NCI-H524 (cell line): ENCODE measurements at regions not wholly inside any gene's neighbourhood (a gene's known extent, or its start where the extent isn't known, plus 50 kb on each side); places are given as distances from the start of the nearest gene placed in this dataset.
"Not testable (repeated sequence)": the region's sequence is repeated elsewhere in the genome, so short reads cannot be mapped to it uniquely, and the experiment has no call there.

Experiments
- DNase-seq, 2 experiments: peaks; one replicate each; lab custom pipeline; 2025; lab: John Stamatoyannopoulos, UW

DNA sequence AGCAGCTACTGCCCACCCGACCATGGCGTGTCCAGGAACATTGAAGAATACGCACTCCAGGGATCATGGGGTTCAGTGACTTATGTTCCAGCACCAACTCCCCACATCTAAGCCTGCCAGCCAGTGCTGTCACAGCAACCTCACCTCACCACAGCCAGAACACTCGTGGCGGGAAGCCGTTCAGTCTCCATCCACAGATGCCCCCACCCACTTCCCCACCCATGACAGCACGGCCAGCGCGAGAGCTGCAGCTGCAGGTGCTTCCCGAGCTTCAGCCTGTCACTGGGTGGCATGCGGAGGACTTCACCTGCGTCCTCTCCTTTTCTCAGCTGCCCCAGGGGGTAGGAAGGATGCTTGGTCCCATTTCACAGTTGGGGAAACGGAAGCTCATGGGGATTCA, 50.3 kb downstream of the RBFOX3 start:
- no peak for DNase-seq

DNA sequence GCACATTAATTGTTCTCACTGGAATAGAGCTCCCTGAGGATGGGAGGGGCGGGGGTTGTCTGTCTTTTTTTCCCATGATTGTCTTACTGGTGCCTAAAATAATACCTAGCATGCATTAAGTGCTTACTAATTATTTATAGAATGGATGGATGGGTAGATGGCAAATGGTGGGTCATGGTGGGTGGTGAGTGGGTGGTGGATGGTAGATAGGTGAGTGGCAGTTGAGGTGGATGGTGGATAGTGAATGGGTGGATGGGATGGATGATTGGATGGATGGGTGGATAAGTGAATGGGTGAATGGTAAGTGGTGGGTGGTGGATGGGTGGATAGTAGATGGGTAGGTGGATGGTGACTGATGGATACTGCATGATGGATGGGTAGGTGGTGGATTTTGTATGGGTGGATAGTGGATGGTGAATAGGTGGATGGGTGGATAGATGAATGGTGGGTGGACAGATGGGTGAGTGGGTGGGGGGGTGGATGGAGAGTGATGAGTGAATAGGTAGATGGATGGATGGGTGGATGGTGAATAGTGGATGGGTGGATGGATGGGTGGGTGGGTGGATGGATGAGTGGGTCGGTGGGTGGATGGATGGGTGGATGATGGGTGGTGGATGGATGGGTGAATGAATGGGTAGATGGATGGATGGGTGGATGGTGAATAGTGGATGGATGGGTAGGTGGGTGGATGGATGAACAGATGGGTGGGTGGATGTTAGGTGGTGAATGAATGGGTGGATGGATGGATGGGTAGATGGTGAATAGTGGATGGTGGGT, 51.6 kb downstream of the RBFOX3 start:
- DNase-seq, result no peak

- no peak for DNase-seq
Measured at GRCh38 chr17:79558091-79558900, 52.6 kb downstream of the RBFOX3 start.

- no peak for DNase-seq
Measured at GRCh38 chr17:79557276-79558090, 53.4 kb downstream of the RBFOX3 start.

GRCh38 chr17:79556271-79556670, 54.6 kb downstream of the RBFOX3 start:
- DNase-seq, result no peak

- DNase-seq, result no peak
Measured at GRCh38 chr17:79555543-79555942, 55.3 kb downstream of the RBFOX3 start.

- not testable (repeated sequence) for DNase-seq
Measured at GRCh38 chr17:79554346-79554745, 56.5 kb downstream of the RBFOX3 start.

GRCh38 chr17:79552824-79553223, 58.0 kb downstream of the RBFOX3 start:
- no peak for DNase-seq

DNA sequence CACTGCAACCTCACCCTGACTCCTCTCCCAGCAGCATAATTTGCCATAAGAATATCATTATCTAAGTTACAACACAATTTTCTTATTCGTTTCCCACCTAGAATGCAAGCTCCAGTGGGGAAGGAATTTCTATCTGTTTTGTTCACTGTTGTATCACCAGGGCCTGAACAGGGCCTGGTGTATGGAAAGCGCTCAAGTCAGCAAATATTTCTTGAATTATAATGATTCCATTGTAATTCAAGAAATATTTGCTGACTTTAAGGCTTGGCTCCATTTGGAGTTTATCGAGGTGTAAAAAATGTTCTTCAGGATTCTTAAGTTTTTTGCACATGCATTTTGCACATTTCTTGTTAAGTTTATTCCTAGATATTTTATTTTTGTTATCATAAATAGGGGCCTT, 58.4 kb downstream of the RBFOX3 start:
- no peak for DNase-seq

DNA sequence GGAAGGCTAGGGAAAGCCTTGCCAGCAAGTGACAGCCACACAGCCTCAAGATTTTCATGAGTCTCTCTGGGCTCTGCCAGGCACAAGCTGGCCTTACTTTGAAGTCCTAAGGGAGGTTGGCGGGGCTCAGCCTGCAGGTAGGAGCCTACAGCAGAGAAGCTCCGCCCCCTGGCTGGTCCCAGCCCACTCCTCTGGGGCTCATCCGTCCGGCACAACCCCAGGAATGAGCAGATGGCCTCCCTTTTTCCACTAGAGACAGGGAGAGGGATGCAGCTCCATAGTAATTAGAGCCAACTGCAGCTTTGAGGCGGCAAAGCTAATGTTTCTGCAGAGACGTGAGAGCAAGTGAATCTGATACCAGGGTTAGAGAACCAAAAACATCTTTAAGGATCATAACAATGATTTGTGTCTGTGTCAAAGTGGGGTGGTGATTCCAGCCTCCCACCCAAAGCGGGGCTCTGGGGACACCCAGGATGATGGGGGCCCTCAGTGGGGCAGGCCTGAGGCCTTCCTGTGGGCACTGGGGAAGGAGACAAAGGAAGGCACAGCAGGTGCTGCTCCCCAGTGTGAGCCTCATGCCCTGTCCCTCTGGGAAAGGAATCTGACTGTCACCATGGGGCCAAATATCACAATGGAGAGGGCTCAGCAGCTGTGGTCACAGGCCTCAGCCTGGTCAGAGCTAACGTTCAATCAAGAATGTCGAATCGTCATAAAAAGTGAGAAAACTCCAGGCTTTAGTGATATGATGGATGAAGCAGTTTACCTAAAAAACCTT, 61.5 kb downstream of the RBFOX3 start:
- peak; percentile 91 to 97 for DNase-seq

DNA sequence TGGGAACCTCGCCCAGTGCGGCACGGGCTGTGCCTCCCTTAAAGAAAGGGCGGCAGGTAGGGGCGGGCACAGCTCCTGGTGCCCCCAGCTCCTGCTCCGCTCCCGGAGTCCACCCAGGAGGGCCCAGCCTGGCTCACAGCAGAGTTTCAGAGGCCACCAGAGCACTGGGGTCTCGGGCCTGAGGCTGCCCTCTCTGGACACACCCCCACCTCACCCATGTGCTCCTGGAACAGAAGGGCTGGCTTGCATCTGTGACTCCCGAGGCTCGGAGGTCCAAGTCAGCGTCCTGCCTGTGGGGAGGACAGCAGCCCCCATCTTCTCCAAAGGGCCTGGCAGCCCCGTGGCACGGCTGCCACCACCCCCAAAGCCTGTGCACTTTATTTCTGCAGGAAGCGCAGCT, 62.7 kb downstream of the RBFOX3 start:
- DNase-seq, result no peak

- no peak for DNase-seq
Measured at GRCh38 chr17:79547586-79547985, 63.3 kb downstream of the RBFOX3 start.

GRCh38 chr17:79547171-79547570, 63.7 kb downstream of the RBFOX3 start:
- not testable (repeated sequence) for DNase-seq

DNA sequence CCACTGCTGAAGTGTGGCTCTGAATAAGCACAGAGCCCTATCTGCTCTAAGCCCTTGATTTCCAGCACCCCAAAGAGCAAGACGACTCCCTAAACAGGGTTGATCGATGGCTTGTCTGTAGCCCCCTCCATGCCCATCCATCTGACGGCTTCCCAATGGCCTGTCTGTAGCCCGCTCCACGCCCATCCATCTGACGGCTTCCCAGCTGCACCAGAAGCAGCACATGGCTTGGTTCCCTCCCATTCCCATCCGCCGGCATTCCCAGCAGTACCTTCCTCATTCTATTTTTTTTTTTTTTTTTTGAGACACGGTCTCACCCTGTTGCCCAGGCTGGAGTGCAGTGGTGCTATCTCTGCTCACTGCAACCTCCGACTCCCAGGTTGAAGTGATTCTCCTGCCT, 64.5 kb downstream of the RBFOX3 start:
- DNase-seq, result no peak

DNA sequence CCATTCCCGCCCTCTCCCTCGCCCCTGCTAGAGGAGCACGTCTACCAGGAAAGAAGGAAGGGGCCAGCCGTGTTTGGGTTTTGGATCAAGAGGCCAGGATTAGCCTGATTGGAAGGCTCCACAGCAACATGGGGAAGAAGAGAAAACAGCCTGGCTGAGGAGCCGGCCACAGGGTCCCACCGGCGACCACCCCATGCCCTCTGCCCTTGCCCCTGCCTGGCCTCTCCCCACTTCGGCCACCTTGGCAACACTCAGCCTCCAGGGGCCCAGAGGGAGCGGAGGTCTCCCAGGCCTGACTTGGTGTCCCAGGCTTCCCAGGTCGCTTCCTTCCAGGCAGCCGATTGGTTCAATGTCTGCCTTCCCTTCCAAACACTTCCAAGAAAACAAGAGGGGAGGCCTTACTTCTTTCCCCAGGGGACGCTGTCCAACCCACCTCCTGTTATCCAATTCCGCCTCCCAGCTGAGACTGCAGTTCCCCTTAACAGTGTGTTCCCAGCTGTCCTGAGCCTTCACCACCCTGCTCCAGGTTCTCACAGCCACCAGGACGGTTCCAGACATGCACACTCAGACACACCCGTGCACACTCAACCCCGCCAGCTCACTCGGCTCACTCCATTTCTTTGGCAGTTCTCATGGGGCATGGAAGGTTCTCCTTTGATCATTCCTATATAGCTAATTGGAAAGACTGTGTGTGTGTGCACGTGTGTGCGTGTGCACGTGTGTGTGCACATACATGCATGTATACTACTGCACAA, 65.4 kb downstream of the RBFOX3 start:
- peak in 1 of 2 experiments; percentile 62 for DNase-seq

DNA sequence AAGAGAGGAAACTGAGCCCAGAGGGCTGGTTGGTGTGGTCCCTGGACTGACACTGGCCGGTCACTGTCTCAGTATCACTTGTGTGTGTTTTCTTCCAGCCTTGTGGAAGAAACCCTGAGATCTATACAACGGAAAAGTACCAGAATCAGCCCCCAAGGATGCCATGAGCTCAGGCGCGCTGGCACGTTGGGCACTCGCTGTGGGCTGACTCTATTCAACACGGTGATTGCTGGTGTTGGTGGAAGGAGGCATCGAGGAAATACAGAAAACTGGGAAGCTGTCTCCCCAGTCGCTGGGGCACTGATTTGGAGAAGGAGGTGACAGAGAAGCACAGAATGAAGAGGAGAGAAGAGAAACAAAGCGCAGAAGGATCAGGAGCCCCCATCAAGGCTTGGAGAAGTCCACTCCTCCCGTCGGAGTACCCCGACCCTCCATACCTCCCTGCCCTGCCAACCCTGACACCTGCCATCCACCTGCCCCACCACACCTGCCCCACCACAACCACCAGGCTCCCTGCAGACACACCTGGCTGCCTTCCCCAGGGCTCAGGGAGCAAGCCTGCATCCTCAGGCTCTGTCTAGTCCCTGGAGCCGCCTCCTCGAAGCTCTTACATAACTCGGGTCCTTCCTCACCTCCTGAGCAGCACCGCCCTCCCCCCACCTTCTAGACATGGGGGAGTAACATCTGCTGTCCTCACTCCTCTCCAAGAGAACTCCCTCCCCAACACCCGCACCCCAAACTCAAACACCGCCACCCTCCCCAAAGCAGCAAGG, 66.5 kb downstream of the RBFOX3 start:
- DNase-seq, result peak in 1 of 2 experiments; percentile 49

DNA sequence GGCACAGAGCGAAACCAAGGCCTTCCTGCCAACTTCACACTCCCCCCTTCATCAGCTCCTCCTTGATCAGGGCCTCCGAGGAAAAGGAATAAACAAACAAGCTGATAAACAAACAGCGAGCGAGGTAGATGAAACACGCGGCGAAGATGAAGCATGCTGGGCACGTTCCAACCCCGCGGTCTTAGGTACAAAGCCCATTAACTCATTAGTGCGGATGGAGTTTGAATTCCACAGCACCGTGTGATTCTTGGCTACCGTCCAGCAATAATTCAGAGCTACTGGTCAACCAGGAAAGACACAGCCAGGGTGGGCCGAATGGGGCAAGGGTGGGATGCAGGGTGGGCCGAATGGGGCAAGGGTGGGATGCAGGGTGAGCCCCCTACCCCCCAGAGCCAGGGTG, 67.3 kb downstream of the RBFOX3 start:
- no peak for DNase-seq

- DNase-seq, result no peak
Measured at GRCh38 chr17:79542718-79543117, 68.1 kb downstream of the RBFOX3 start.

DNA sequence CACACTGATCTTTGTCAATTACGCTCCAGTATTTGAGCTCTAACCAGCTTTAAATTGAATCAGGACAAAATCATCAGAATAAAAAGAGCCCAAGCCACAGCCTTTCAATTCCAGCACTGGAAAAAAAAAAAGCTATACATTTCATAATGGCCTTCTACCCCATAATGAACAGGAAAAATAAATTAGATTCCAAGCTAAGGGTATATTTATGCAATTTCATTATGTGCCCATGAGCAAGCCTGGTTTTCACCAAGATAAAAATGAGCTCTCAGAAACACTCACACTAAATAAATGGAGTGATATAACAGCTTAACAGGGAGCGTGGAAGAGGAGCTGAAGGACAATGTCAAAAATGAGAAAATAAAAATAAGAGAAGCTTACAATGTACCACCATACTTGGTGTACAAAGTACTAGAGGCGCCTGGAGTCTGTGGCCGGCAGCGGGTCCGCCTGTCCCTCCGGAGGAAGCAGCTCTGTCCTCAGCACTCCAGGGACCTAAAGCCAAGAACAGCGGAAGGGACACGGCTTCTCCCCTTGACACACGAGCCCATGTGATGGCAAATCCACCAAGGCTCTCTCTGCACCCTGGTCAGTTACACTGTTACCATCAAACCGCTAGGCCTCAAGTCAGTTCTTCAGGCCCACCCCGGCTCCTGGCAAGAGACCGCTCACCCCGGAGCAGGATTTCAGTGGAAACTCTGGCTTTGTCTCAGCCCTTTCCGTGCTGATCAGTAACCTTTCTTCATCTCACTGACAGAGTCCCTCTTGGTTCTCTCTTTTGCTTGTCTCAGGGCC, 69.6 kb downstream of the RBFOX3 start:
- no peak for DNase-seq
